PFSK-1 (cell line): ENCODE measurements at regions not wholly inside any gene's neighbourhood (a gene's known extent, or its start where the extent isn't known, plus 50 kb on each side); places are given as distances from the start of the nearest gene placed in this dataset.

Experiments
- POLR2AphosphoS5 ChIP-seq: IDR thresholded peaks from 2 replicates; pipeline ENCODE4 v1.6.1; 2012; ENCODE audit warnings: low read depth, mild to moderate bottlenecking, control low read depth, low read length, moderate library complexity
- SIN3A ChIP-seq: IDR thresholded peaks from 2 replicates; pipeline ENCODE4 v1.6.1; 2012; ENCODE audit warnings: mild to moderate bottlenecking, low read length, moderate library complexity, borderline replicate concordance; ENCODE audit not compliant: insufficient read depth

DNA sequence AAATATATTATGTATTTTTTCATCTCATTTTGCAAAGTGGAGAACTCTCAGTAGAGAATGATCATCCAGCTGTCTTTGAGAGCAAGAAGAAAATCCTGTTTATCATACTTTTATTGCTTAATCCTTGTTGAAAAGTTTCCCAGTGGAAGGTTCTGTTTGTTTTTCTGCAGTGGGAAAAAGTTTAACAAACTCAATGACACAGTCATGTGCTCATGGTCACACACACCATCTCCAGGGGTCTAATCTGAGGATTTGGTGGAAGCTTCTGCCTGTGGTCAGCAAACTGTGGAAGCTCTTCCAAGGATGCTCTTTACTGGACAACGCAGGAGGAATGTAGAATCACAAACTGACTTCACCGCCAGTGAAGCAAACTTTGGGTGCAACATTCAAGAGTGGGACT is 1003.9 kb downstream of the SORCS3 start:
- TF ChIP-seq POLR2AphosphoS5 = no peak
- TF ChIP-seq SIN3A = no peak
